GM18526 (cell line): ENCODE measurements at regions not wholly inside any gene's neighbourhood (a gene's known extent, or its start where the extent isn't known, plus 50 kb on each side); places are given as distances from the start of the nearest gene placed in this dataset.

Source experiments
- POLR2A ChIP-seq: IDR thresholded peaks from 3 replicates; pipeline ENCODE4 v1.6.1; 2011; ENCODE audit not compliant: insufficient read length; ENCODE audit errors: extremely low read depth

- no peak for TF ChIP-seq POLR2A
Observed at GRCh38 chr1:9179463-9180110, 50.7 kb upstream of the GPR157 start.

GRCh38 chr1:9180111-9180819, 51.4 kb upstream of the GPR157 start:
- TF ChIP-seq POLR2A, result no peak

- no peak for TF ChIP-seq POLR2A
Observed at GRCh38 chr1:9181176-9181906, 52.4 kb upstream of the GPR157 start.

- TF ChIP-seq POLR2A, result peak; percentile 54
Observed at GRCh38 chr1:9181990-9182783, 52.4 kb upstream of the H6PD start.

GRCh38 chr1:9182784-9183257, 51.8 kb upstream of the H6PD start:
- TF ChIP-seq POLR2A, result no peak

- no peak for TF ChIP-seq POLR2A
Observed at GRCh38 chr1:9183441-9183840, 51.1 kb upstream of the H6PD start.

GRCh38 chr1:9183898-9184297, 50.7 kb upstream of the H6PD start:
- TF ChIP-seq POLR2A, result no peak

- no peak for TF ChIP-seq POLR2A
Observed at GRCh38 chr1:9184749-9185148, 49.8 kb upstream of the H6PD start.
